ENCODE measurements at regions not wholly inside any gene's neighbourhood (a gene's known extent, or its start where the extent isn't known, plus 50 kb on each side); places are given as distances from the start of the nearest gene placed in this dataset.

- Histone ChIP-seq H3K27me3 (ENCODE audit: control insufficient read depth in 1 of 2, insufficient read depth in 2 of 2, low read length in 2 of 2) (no peaks in the 10 kb centered on the region), H3K27ac (ENCODE audit: low read depth, low read length) (no peak overlapping the region), H3K9me3 (ENCODE audit: control insufficient read depth in 1 of 2, low read length in 2 of 2) (no peaks in the 10 kb centered on the region), H3K4me3 (ENCODE audit: low read depth in 1 of 2, low read length in 2 of 2) (no peak overlapping the region), H3K9ac (ENCODE audit: low read depth in 1 of 2, low read length in 2 of 2) (no peak overlapping the region), H3K36me3 (ENCODE audit: control insufficient read depth in 1 of 2, insufficient read depth in 2 of 2, low read length in 2 of 2) (no peaks in the 10 kb centered on the region), H3K4me1 (ENCODE audit: control insufficient read depth in 1 of 2, insufficient read depth in 2 of 2, low read length in 2 of 2) (no peaks in the 10 kb centered on the region)
These were observed 471.6 kb downstream of the TUSC7 start for GRCh38 chr3:117181222-117181621.

- H3K4me1 ChIP-seq (ENCODE audit: control insufficient read depth in 1 of 2, insufficient read depth in 2 of 2, low read length in 2 of 2), result no peaks in the 10 kb centered on the region
- no peak overlapping the region for H3K9ac ChIP-seq (ENCODE audit: low read depth in 1 of 2, low read length in 2 of 2)
- H3K27me3 ChIP-seq (ENCODE audit: control insufficient read depth in 1 of 2, insufficient read depth in 2 of 2, low read length in 2 of 2), result no peaks in the 10 kb centered on the region
- H3K9me3 ChIP-seq (ENCODE audit: control insufficient read depth in 1 of 2, low read length in 2 of 2), result no peaks in the 10 kb centered on the region
- no peaks in the 10 kb centered on the region for H3K36me3 ChIP-seq (ENCODE audit: control insufficient read depth in 1 of 2, insufficient read depth in 2 of 2, low read length in 2 of 2)
- H3K27ac ChIP-seq (ENCODE audit: low read depth, low read length), result no peak overlapping the region
- no peak overlapping the region for H3K4me3 ChIP-seq (ENCODE audit: low read depth in 1 of 2, low read length in 2 of 2)
These were observed 475.0 kb downstream of the TUSC7 start for GRCh38 chr3:117184574-117184973.

DNA sequence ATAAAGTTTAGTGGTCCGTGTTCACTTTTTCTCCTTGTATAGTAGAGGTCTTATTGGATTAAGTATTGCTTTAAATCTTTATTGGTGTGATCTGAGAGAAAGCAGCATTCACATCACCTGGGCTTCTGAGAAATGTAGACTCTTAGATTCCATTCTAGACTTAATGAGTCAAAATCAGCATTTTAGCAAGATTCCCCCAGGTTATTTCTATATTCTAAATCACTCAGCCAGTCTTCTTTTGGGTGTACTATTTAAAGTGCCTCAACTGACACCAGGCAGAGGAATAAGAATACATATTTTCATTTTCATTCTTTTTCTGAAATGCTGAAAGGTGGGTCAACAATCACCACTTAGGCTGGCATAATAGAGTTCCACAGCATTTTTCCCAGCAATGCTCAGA is 481.7 kb downstream of the TUSC7 start:
- H3K9ac ChIP-seq (ENCODE audit: low read depth in 1 of 2, low read length in 2 of 2), result no peak overlapping the region
- no peak overlapping the region for H3K27ac ChIP-seq (ENCODE audit: low read depth, low read length)
- no peak overlapping the region for H3K4me3 ChIP-seq (ENCODE audit: low read depth in 1 of 2, low read length in 2 of 2)
- no peaks in the 10 kb centered on the region for H3K27me3 ChIP-seq (ENCODE audit: control insufficient read depth in 1 of 2, insufficient read depth in 2 of 2, low read length in 2 of 2)
- no peaks in the 10 kb centered on the region for H3K36me3 ChIP-seq (ENCODE audit: control insufficient read depth in 1 of 2, insufficient read depth in 2 of 2, low read length in 2 of 2)
- H3K9me3 ChIP-seq (ENCODE audit: control insufficient read depth in 1 of 2, low read length in 2 of 2), result no peaks in the 10 kb centered on the region
- H3K4me1 ChIP-seq (ENCODE audit: control insufficient read depth in 1 of 2, insufficient read depth in 2 of 2, low read length in 2 of 2), result no peaks in the 10 kb centered on the region

DNA sequence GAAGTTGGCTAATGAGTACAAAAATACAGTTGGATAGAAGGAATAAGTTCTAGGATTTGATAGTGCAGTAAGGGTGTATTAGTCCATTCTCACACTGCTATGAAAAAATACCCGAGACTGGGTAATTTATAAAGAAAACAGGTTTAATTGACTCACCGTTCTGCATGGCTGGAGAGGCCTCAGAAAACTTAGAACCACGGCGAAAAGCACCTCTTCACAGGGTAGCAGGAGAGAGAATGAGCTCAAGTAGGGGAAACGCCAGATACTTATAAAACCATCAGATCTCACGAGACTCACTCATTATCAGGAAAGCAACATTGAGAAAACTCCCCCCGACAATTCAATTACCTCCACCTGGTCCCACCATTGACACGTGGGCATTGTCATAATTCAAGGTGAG is 483.3 kb downstream of the TUSC7 start:
- H3K9me3 ChIP-seq (ENCODE audit: control insufficient read depth in 1 of 2, low read length in 2 of 2), result no peaks in the 10 kb centered on the region

DNA sequence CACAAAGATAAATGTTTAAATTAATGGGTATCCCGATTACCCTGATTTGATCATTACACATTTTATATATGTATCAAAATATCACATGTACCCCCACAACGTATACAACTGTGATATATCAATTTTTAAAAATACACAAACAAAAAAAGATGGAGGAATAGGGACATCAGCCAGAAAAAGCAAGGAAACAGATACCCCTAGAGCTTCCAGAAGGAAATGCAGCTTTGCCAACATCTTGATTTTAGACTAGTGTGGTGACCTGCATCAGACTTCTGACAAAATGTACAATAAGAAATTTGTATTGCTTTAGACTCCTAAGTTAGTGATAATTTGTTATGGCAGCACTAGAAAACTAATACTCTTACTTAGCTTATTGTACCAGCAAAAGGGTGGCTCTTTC is 483.8 kb downstream of the TUSC7 start:
- Histone ChIP-seq H3K9me3 (ENCODE audit: control insufficient read depth in 1 of 2, low read length in 2 of 2) (no peaks in the 10 kb centered on the region), H3K36me3 (ENCODE audit: control insufficient read depth in 1 of 2, insufficient read depth in 2 of 2, low read length in 2 of 2) (no peaks in the 10 kb centered on the region), H3K4me1 (ENCODE audit: control insufficient read depth in 1 of 2, insufficient read depth in 2 of 2, low read length in 2 of 2) (no peaks in the 10 kb centered on the region), H3K27ac (ENCODE audit: low read depth, low read length) (no peak overlapping the region), H3K27me3 (ENCODE audit: control insufficient read depth in 1 of 2, insufficient read depth in 2 of 2, low read length in 2 of 2) (no peaks in the 10 kb centered on the region), H3K9ac (ENCODE audit: low read depth in 1 of 2, low read length in 2 of 2) (no peak overlapping the region), H3K4me3 (ENCODE audit: low read depth in 1 of 2, low read length in 2 of 2) (no peak overlapping the region)

More for the DNA sequence above, 483.3 kb downstream of the TUSC7 start:
- Histone ChIP-seq H3K4me1 (ENCODE audit: control insufficient read depth in 1 of 2, insufficient read depth in 2 of 2, low read length in 2 of 2) (no peaks in the 10 kb centered on the region), H3K9ac (ENCODE audit: low read depth in 1 of 2, low read length in 2 of 2) (no peak overlapping the region), H3K27ac (ENCODE audit: low read depth, low read length) (no peak overlapping the region), H3K36me3 (ENCODE audit: control insufficient read depth in 1 of 2, insufficient read depth in 2 of 2, low read length in 2 of 2) (no peaks in the 10 kb centered on the region), H3K27me3 (ENCODE audit: control insufficient read depth in 1 of 2, insufficient read depth in 2 of 2, low read length in 2 of 2) (no peaks in the 10 kb centered on the region), H3K4me3 (ENCODE audit: low read depth in 1 of 2, low read length in 2 of 2) (no peak overlapping the region)

- Histone ChIP-seq H3K4me1 (ENCODE audit: control insufficient read depth in 1 of 2, insufficient read depth in 2 of 2, low read length in 2 of 2) (no peaks in the 10 kb centered on the region), H3K4me3 (ENCODE audit: low read depth in 1 of 2, low read length in 2 of 2) (no peak overlapping the region), H3K9me3 (ENCODE audit: control insufficient read depth in 1 of 2, low read length in 2 of 2) (no peaks in the 10 kb centered on the region), H3K36me3 (ENCODE audit: control insufficient read depth in 1 of 2, insufficient read depth in 2 of 2, low read length in 2 of 2) (no peaks in the 10 kb centered on the region), H3K27ac (ENCODE audit: low read depth, low read length) (no peak overlapping the region), H3K9ac (ENCODE audit: low read depth in 1 of 2, low read length in 2 of 2) (no peak overlapping the region), H3K27me3 (ENCODE audit: control insufficient read depth in 1 of 2, insufficient read depth in 2 of 2, low read length in 2 of 2) (no peaks in the 10 kb centered on the region)
These were observed 485.5 kb downstream of the TUSC7 start for GRCh38 chr3:117195034-117195433.

DNA sequence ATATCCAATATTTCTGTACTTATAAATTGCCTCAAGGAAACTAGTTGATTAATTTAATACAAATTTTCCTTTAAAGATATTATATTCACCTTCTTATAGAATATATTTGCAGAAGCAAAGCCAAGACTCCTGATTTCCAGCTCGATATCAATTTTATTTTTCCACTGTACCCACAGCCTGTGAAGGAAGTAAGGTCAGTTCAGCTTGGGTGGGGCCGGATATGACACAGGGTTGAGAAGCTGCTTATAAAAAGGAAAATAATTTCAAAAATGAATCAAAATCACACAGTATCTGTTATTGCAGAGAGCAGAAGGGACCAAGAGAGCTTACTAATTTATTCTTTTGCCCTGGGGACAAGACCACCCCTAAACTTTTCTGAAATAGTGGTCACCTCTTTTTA is 491.4 kb downstream of the TUSC7 start:
- Histone ChIP-seq H3K9ac (ENCODE audit: low read depth in 1 of 2, low read length in 2 of 2) (no peak overlapping the region), H3K4me1 (ENCODE audit: control insufficient read depth in 1 of 2, insufficient read depth in 2 of 2, low read length in 2 of 2) (no peaks in the 10 kb centered on the region), H3K27ac (ENCODE audit: low read depth, low read length) (no peak overlapping the region), H3K9me3 (ENCODE audit: control insufficient read depth in 1 of 2, low read length in 2 of 2) (no peaks in the 10 kb centered on the region), H3K36me3 (ENCODE audit: control insufficient read depth in 1 of 2, insufficient read depth in 2 of 2, low read length in 2 of 2) (no peaks in the 10 kb centered on the region), H3K4me3 (ENCODE audit: low read depth in 1 of 2, low read length in 2 of 2) (no peak overlapping the region), H3K27me3 (ENCODE audit: control insufficient read depth in 1 of 2, insufficient read depth in 2 of 2, low read length in 2 of 2) (no peaks in the 10 kb centered on the region)

GRCh38 chr3:117201901-117202774 is 492.6 kb downstream of the TUSC7 start:
- no peak overlapping the region for H3K4me3 ChIP-seq (ENCODE audit: low read depth in 1 of 2, low read length in 2 of 2)
- H3K9me3 ChIP-seq (ENCODE audit: control insufficient read depth in 1 of 2, low read length in 2 of 2), result no peaks in the 10 kb centered on the region
- H3K9ac ChIP-seq (ENCODE audit: low read depth in 1 of 2, low read length in 2 of 2), result no peak overlapping the region
- H3K36me3 ChIP-seq (ENCODE audit: control insufficient read depth in 1 of 2, insufficient read depth in 2 of 2, low read length in 2 of 2), result no peaks in the 10 kb centered on the region
- H3K27ac ChIP-seq (ENCODE audit: low read depth, low read length), result no peak overlapping the region
- H3K27me3 ChIP-seq (ENCODE audit: control insufficient read depth in 1 of 2, insufficient read depth in 2 of 2, low read length in 2 of 2), result no peaks in the 10 kb centered on the region
- no peaks in the 10 kb centered on the region for H3K4me1 ChIP-seq (ENCODE audit: control insufficient read depth in 1 of 2, insufficient read depth in 2 of 2, low read length in 2 of 2)

DNA sequence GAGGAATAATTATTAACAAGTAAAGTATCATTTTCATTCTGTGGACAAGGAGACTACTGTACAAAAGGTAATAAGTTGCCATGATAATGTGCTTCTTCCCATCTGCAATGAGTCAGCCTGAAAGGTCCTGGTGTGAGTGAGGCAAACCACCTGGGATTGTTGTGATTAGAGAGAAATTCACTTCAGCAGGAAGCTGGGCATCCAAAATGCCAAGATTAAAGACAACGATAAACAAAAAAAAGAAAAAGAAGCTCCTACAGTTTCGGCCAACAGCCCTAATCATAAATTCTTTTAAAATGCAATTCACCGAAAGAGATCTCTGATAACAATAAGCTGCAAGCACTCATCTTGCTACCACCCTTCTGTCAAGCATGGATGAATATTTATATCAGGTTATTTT is 507.8 kb downstream of the TUSC7 start:
- Histone ChIP-seq H3K9ac (ENCODE audit: low read depth in 1 of 2, low read length in 2 of 2) (no peak overlapping the region), H3K27ac (ENCODE audit: low read depth, low read length) (no peak overlapping the region), H3K36me3 (ENCODE audit: control insufficient read depth in 1 of 2, insufficient read depth in 2 of 2, low read length in 2 of 2) (no peaks in the 10 kb centered on the region), H3K4me1 (ENCODE audit: control insufficient read depth in 1 of 2, insufficient read depth in 2 of 2, low read length in 2 of 2) (no peaks in the 10 kb centered on the region), H3K27me3 (ENCODE audit: control insufficient read depth in 1 of 2, insufficient read depth in 2 of 2, low read length in 2 of 2) (no peaks in the 10 kb centered on the region), H3K9me3 (ENCODE audit: control insufficient read depth in 1 of 2, low read length in 2 of 2) (no peaks in the 10 kb centered on the region), H3K4me3 (ENCODE audit: low read depth in 1 of 2, low read length in 2 of 2) (no peak overlapping the region)

DNA sequence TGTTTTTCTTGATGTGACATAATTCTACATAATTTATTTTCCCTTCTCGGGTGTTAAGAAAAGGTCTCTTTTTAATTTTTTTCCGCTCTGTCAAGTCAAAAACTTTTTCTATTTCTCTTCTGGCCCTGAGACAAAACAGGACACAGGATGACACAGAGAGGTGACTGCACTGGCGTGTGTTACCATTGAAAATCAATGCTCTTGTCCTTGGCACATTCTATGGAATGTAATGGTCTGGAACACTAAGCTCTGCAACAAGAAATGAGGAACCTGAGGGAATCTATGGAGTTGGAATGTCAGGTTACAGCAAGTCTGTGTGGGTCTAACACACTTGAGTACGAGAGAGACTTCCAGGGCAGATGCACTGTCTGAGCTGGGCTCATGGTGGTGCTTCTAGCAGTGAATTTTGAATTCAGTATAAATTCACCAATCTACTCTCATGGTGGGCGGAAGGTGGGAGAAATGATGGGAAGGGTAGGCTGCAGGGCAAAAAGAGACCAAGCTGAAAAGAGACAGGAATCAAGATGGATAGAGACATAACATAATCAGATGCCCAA is 508.3 kb downstream of the TUSC7 start:
- Histone ChIP-seq H3K9me3 (ENCODE audit: control insufficient read depth in 1 of 2, low read length in 2 of 2) (no peaks in the 10 kb centered on the region), H3K27ac (ENCODE audit: low read depth, low read length) (no peak overlapping the region), H3K9ac (ENCODE audit: low read depth in 1 of 2, low read length in 2 of 2) (no peak overlapping the region), H3K36me3 (ENCODE audit: control insufficient read depth in 1 of 2, insufficient read depth in 2 of 2, low read length in 2 of 2) (no peaks in the 10 kb centered on the region), H3K4me3 (ENCODE audit: low read depth in 1 of 2, low read length in 2 of 2) (no peak overlapping the region), H3K4me1 (ENCODE audit: control insufficient read depth in 1 of 2, insufficient read depth in 2 of 2, low read length in 2 of 2) (no peaks in the 10 kb centered on the region), H3K27me3 (ENCODE audit: control insufficient read depth in 1 of 2, insufficient read depth in 2 of 2, low read length in 2 of 2) (no peaks in the 10 kb centered on the region)
